MM.1S (cell line): ENCODE measurements at regions not wholly inside any gene's neighbourhood (a gene's known extent, or its start where the extent isn't known, plus 50 kb on each side); places are given as distances from the start of the nearest gene placed in this dataset.

Experiments used
- DNase-seq: peaks from one replicate; pipeline ENCODE4 v3.0.0-alpha.2; 2015
- H2AFZ ChIP-seq: fragments of 300-600 bp; sonication (generic); 2 replicates; pipeline ENCODE4 v1.6.0; 2016; ENCODE audit warnings: antibody characterized with exemption, low read length
- H3F3A ChIP-seq: fragments of 300-600 bp; sonication (generic); 2 replicates; pipeline ENCODE4 v1.6.1; 2016; ENCODE audit warnings: mild to moderate bottlenecking, antibody characterized with exemption, low read length, moderate library complexity, mixed read lengths; ENCODE audit not compliant: insufficient read depth
- H3K27ac ChIP-seq: fragments of 300-600 bp; sonication (generic); 2 replicates; pipeline ENCODE4 v1.5.1; 2016; ENCODE audit warnings: mild to moderate bottlenecking, low read length
- H3K27me3 ChIP-seq: fragments of 300-600 bp; sonication (generic); replicated peaks from 2 replicates; pipeline ENCODE4 v1.6.0; 2016; ENCODE audit warnings: low read length; ENCODE audit not compliant: insufficient read depth
- H3K36me3 ChIP-seq: fragments of 300-600 bp; sonication (generic); replicated peaks from 2 replicates; pipeline ENCODE4 v1.6.1; 2016; ENCODE audit warnings: mild to moderate bottlenecking, low read length, mixed read lengths; ENCODE audit not compliant: insufficient read depth
- H3K4me1 ChIP-seq: fragments of 300-600 bp; sonication (generic); 2 replicates; pipeline ENCODE4 v1.6.1; 2016; ENCODE audit warnings: low read length, mixed read lengths
- H3K4me2 ChIP-seq: fragments of 300-600 bp; sonication (generic); 2 replicates; pipeline ENCODE4 v1.6.0; 2016; ENCODE audit warnings: low read depth, low read length
- H3K4me3 ChIP-seq: fragments of 300-600 bp; sonication (generic); 2 replicates; pipeline ENCODE4 v1.5.1; 2016; ENCODE audit warnings: low read length, mixed read lengths
- H3K79me2 ChIP-seq: fragments of 300-600 bp; sonication (generic); 2 replicates; pipeline ENCODE4 v1.6.1; 2016; ENCODE audit warnings: mixed run types, low read length, mixed read lengths
- H3K9ac ChIP-seq: fragments of 300-600 bp; sonication (generic); 2 replicates; pipeline ENCODE4 v1.6.1; 2016; ENCODE audit warnings: low read length, mixed read lengths
- H3K9me2 ChIP-seq: fragments of 300-600 bp; sonication (generic); replicated peaks from 2 replicates; pipeline ENCODE4 v1.6.1; 2016; ENCODE audit warnings: mild to moderate bottlenecking, low read length, mixed read lengths; ENCODE audit not compliant: insufficient read depth
- H3K9me3 ChIP-seq: fragments of 300-600 bp; sonication (generic); replicated peaks from 2 replicates; pipeline ENCODE4 v1.6.1; 2016; ENCODE audit warnings: mild to moderate bottlenecking, low read length, mixed read lengths; ENCODE audit not compliant: insufficient read depth
- H4K20me1 ChIP-seq: fragments of 300-600 bp; sonication (generic); 2 replicates; pipeline ENCODE4 v1.6.1; 2016; ENCODE audit warnings: mild to moderate bottlenecking, low read length, moderate library complexity, mixed read lengths; ENCODE audit not compliant: insufficient read depth
- CTCF ChIP-seq: fragments of 300-600 bp; sonication (generic); IDR thresholded peaks from 2 replicates; pipeline ENCODE4 v1.5.1; 2016; ENCODE audit warnings: antibody characterized with exemption, low read length, mixed read lengths
- EZH2 ChIP-seq: fragments of 300-600 bp; sonication (generic); optimal IDR thresholded peaks from 2 replicates; pipeline ENCODE3; 2017; ENCODE audit warnings: low read depth, mild to moderate bottlenecking, antibody characterized with exemption, low read length, mixed read lengths
- EZH2phosphoT487 ChIP-seq: fragments of 300-600 bp; sonication (generic); IDR thresholded peaks from 2 replicates; pipeline ENCODE4 v1.6.1; 2018; ENCODE audit warnings: antibody characterized with exemption, low read length

- H3K9ac ChIP-seq: no peak overlapping the region
- no peaks in the 10 kb centered on the region for H3K79me2 ChIP-seq
- no peaks in the 10 kb centered on the region for H3K36me3 ChIP-seq
- no peaks in the 10 kb centered on the region for H3K9me2 ChIP-seq
- H3K27me3 ChIP-seq: no peaks in the 10 kb centered on the region
- no peak overlapping the region for H3K4me3 ChIP-seq
- TF ChIP-seq EZH2 (no peak), CTCF (no peak), EZH2phosphoT487 (no peak)
- H2AFZ ChIP-seq: no peak overlapping the region
- H3K4me1 ChIP-seq: no peaks in the 10 kb centered on the region
- DNase-seq: no peak
- H3K4me2 ChIP-seq: no peak overlapping the region
- H3K9me3 ChIP-seq: no peaks in the 10 kb centered on the region
- H3K27ac ChIP-seq: no peak overlapping the region
- no peaks in the 10 kb centered on the region for H3F3A ChIP-seq
- no peaks in the 10 kb centered on the region for H4K20me1 ChIP-seq
Observed at GRCh38 chr10:4748491-4749270, 77.3 kb upstream of the AKR1E2 start.

GRCh38 chr10:4742217-4742616 is 83.8 kb upstream of the AKR1E2 start:
- H3K27ac ChIP-seq: no peak overlapping the region
- TF ChIP-seq EZH2 (no peak), CTCF (no peak), EZH2phosphoT487 (no peak)

GRCh38 chr10:4740471-4740870 is 85.5 kb upstream of the AKR1E2 start:
- TF ChIP-seq EZH2 (no peak), CTCF (no peak)
- Histone ChIP-seq H3K79me2 (no peaks in the 10 kb centered on the region), H3K9ac (no peak overlapping the region), H3K27ac (no peak overlapping the region), H3K36me3 (no peaks in the 10 kb centered on the region), H3K4me3 (no peak overlapping the region), H3K4me1 (no peaks in the 10 kb centered on the region), H3F3A (no peaks in the 10 kb centered on the region), H3K9me2 (no peaks in the 10 kb centered on the region), H3K27me3 (no peaks in the 10 kb centered on the region), H2AFZ (no peak overlapping the region), H4K20me1 (no peaks in the 10 kb centered on the region), H3K9me3 (no peaks in the 10 kb centered on the region), H3K4me2 (no peak overlapping the region)
- DNase-seq: no peak

More at GRCh38 chr10:4742217-4742616, 83.8 kb upstream of the AKR1E2 start:
- DNase-seq: no peak
- Histone ChIP-seq H3K79me2 (no peaks in the 10 kb centered on the region), H3K4me2 (no peak overlapping the region), H3K9ac (no peak overlapping the region), H4K20me1 (no peaks in the 10 kb centered on the region), H3K4me1 (no peaks in the 10 kb centered on the region), H2AFZ (no peak overlapping the region), H3K36me3 (no peaks in the 10 kb centered on the region), H3K27me3 (no peaks in the 10 kb centered on the region), H3F3A (no peaks in the 10 kb centered on the region), H3K9me3 (no peaks in the 10 kb centered on the region), H3K4me3 (no peak overlapping the region), H3K9me2 (no peaks in the 10 kb centered on the region)
